ENCODE measurements at regions not wholly inside any gene's neighbourhood (a gene's known extent, or its start where the extent isn't known, plus 50 kb on each side); places are given as distances from the start of the nearest gene placed in this dataset.
"Not testable (repeated sequence)": the region's sequence is repeated elsewhere in the genome, so short reads cannot be mapped to it uniquely, and the experiment has no call there.

DNA sequence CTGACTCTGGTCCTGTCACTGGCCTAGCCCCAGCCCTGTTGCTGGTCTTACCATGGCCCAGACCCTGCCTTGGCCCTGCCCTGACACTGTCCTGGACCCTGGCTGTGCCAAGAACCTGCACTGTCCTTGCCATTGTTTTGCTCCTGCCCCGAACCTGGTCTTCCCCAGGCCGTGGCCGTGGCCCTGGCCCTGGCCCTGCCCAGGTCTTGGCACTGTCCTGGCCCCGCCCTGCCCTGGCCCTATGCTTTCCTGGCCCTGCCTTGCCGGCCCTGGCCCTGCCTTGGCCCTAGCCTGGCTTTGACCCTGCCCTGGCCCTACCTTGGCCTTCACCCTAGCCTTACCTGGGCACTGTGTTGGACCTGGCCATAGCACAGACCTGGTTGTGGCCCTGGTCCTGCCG lies 332.5 kb upstream of the PLGLB1 start:
- H3K79me2 ChIP-seq (ENCODE audit: control insufficient read depth, insufficient read depth, low read length); H3K27ac ChIP-seq (ENCODE audit: low read length in 2 of 2); DNase-seq; H3K4me3 ChIP-seq (ENCODE audit: control extremely low read depth in 1 of 5, extremely low read depth in 1 of 5, insufficient read depth in 1 of 5, low read depth in 2 of 5, low read length in 4 of 5); CTCF ChIA-PET; H3K9ac ChIP-seq (ENCODE audit: low read length); H3K27me3 ChIP-seq (replicated peaks in 1 of 4; ENCODE audit: control extremely low read depth in 1 of 4, control insufficient read depth in 3 of 4, insufficient read depth in 4 of 4, low read length in 3 of 4); POLR2A ChIA-PET; H3K4me1 ChIP-seq (ENCODE audit: control insufficient read depth in 2 of 2, insufficient read depth in 2 of 2, low read length in 2 of 2); H3K36me3 ChIP-seq (replicated peaks in 1 of 2; ENCODE audit: control extremely low read depth in 1 of 2, control insufficient read depth in 1 of 2, extremely low read depth in 1 of 2, insufficient read depth in 2 of 2, low read length in 1 of 2); intact Hi-C loops (cut with micrococcal nuclease); H3K4me1 Mint-ChIP-seq; H3K4me3 Mint-ChIP-seq; H3K27me3 Mint-ChIP-seq; H3K4me2 ChIP-seq (replicated peaks; ENCODE audit: low read depth, low read length, poor library complexity, severe bottlenecking); ATAC-seq (ENCODE audit: low read depth); H3K9me3 ChIP-seq (ENCODE audit: control extremely low read depth in 1 of 3, control insufficient read depth in 2 of 3, insufficient read depth in 1 of 3, low read length in 2 of 3); H2AFZ ChIP-seq (ENCODE audit: insufficient read depth, low read depth, low read length, poor library complexity, severe bottlenecking); H3K9me3 Mint-ChIP-seq (ENCODE audit: insufficient read depth); H4K20me1 ChIP-seq (ENCODE audit: control insufficient read depth, insufficient read depth, low read length, poor library complexity, severe bottlenecking); H3K27ac Mint-ChIP-seq: not testable (repeated sequence)
- WGBS (ENCODE audit: insufficient coverage): no CpG with 5 or more reads among the region's 6 CpGs

GRCh38 chr2:87360250-87360649 lies 338.6 kb upstream of the PLGLB1 start:
- intact Hi-C loops (cut with micrococcal nuclease); H2AFZ ChIP-seq (ENCODE audit: insufficient read depth, low read depth, low read length, poor library complexity, severe bottlenecking); H3K9ac ChIP-seq (ENCODE audit: low read length); ATAC-seq (ENCODE audit: low read depth); H3K36me3 ChIP-seq (replicated peaks in 1 of 2; ENCODE audit: control extremely low read depth in 1 of 2, control insufficient read depth in 1 of 2, extremely low read depth in 1 of 2, insufficient read depth in 2 of 2, low read length in 1 of 2); H3K27ac ChIP-seq (ENCODE audit: low read length in 2 of 2); H3K27me3 Mint-ChIP-seq; H3K4me2 ChIP-seq (replicated peaks; ENCODE audit: low read depth, low read length, poor library complexity, severe bottlenecking); POLR2A ChIA-PET; CTCF ChIA-PET; H3K27ac Mint-ChIP-seq; DNase-seq; H3K27me3 ChIP-seq (replicated peaks in 1 of 4; ENCODE audit: control extremely low read depth in 1 of 4, control insufficient read depth in 3 of 4, insufficient read depth in 4 of 4, low read length in 3 of 4); H3K9me3 ChIP-seq (ENCODE audit: control extremely low read depth in 1 of 3, control insufficient read depth in 2 of 3, insufficient read depth in 1 of 3, low read length in 2 of 3); H3K4me3 ChIP-seq (ENCODE audit: control extremely low read depth in 1 of 5, extremely low read depth in 1 of 5, insufficient read depth in 1 of 5, low read depth in 2 of 5, low read length in 4 of 5); H4K20me1 ChIP-seq (ENCODE audit: control insufficient read depth, insufficient read depth, low read length, poor library complexity, severe bottlenecking); H3K79me2 ChIP-seq (ENCODE audit: control insufficient read depth, insufficient read depth, low read length); H3K9me3 Mint-ChIP-seq (ENCODE audit: insufficient read depth); H3K4me3 Mint-ChIP-seq; H3K4me1 ChIP-seq (ENCODE audit: control insufficient read depth in 2 of 2, insufficient read depth in 2 of 2, low read length in 2 of 2); H3K4me1 Mint-ChIP-seq: not testable (repeated sequence)

GRCh38 chr2:87360927-87361326 lies 339.3 kb upstream of the PLGLB1 start:
- H3K9me3 Mint-ChIP-seq (ENCODE audit: insufficient read depth); intact Hi-C loops (cut with micrococcal nuclease); H3K79me2 ChIP-seq (ENCODE audit: control insufficient read depth, insufficient read depth, low read length); POLR2A ChIA-PET; DNase-seq; H3K27ac ChIP-seq (ENCODE audit: low read length in 2 of 2); ATAC-seq (ENCODE audit: low read depth); H3K36me3 ChIP-seq (replicated peaks in 1 of 2; ENCODE audit: control extremely low read depth in 1 of 2, control insufficient read depth in 1 of 2, extremely low read depth in 1 of 2, insufficient read depth in 2 of 2, low read length in 1 of 2); H3K27me3 ChIP-seq (replicated peaks in 1 of 4; ENCODE audit: control extremely low read depth in 1 of 4, control insufficient read depth in 3 of 4, insufficient read depth in 4 of 4, low read length in 3 of 4); H3K4me2 ChIP-seq (replicated peaks; ENCODE audit: low read depth, low read length, poor library complexity, severe bottlenecking); H2AFZ ChIP-seq (ENCODE audit: insufficient read depth, low read depth, low read length, poor library complexity, severe bottlenecking); H3K4me3 Mint-ChIP-seq; H3K9me3 ChIP-seq (ENCODE audit: control extremely low read depth in 1 of 3, control insufficient read depth in 2 of 3, insufficient read depth in 1 of 3, low read length in 2 of 3); H3K27ac Mint-ChIP-seq; H3K4me1 Mint-ChIP-seq; H3K4me3 ChIP-seq (ENCODE audit: control extremely low read depth in 1 of 5, extremely low read depth in 1 of 5, insufficient read depth in 1 of 5, low read depth in 2 of 5, low read length in 4 of 5); H4K20me1 ChIP-seq (ENCODE audit: control insufficient read depth, insufficient read depth, low read length, poor library complexity, severe bottlenecking); H3K4me1 ChIP-seq (ENCODE audit: control insufficient read depth in 2 of 2, insufficient read depth in 2 of 2, low read length in 2 of 2); H3K9ac ChIP-seq (ENCODE audit: low read length); H3K27me3 Mint-ChIP-seq; CTCF ChIA-PET: not testable (repeated sequence)
- WGBS (ENCODE audit: insufficient coverage): no CpG with 5 or more reads among the region's 2 CpGs

GRCh38 chr2:87361805-87362204 lies 340.2 kb upstream of the PLGLB1 start:
- H3K36me3 ChIP-seq (replicated peaks in 1 of 2; ENCODE audit: control extremely low read depth in 1 of 2, control insufficient read depth in 1 of 2, extremely low read depth in 1 of 2, insufficient read depth in 2 of 2, low read length in 1 of 2); H3K27ac ChIP-seq (ENCODE audit: low read length in 2 of 2); H3K4me1 Mint-ChIP-seq; POLR2A ChIA-PET; H3K27ac Mint-ChIP-seq; DNase-seq; H3K9me3 ChIP-seq (ENCODE audit: control extremely low read depth in 1 of 3, control insufficient read depth in 2 of 3, insufficient read depth in 1 of 3, low read length in 2 of 3); H3K27me3 ChIP-seq (replicated peaks in 1 of 4; ENCODE audit: control extremely low read depth in 1 of 4, control insufficient read depth in 3 of 4, insufficient read depth in 4 of 4, low read length in 3 of 4); H3K9me3 Mint-ChIP-seq (ENCODE audit: insufficient read depth); intact Hi-C loops (cut with micrococcal nuclease); H3K4me1 ChIP-seq (ENCODE audit: control insufficient read depth in 2 of 2, insufficient read depth in 2 of 2, low read length in 2 of 2); H4K20me1 ChIP-seq (ENCODE audit: control insufficient read depth, insufficient read depth, low read length, poor library complexity, severe bottlenecking); H3K4me3 ChIP-seq (ENCODE audit: control extremely low read depth in 1 of 5, extremely low read depth in 1 of 5, insufficient read depth in 1 of 5, low read depth in 2 of 5, low read length in 4 of 5); H3K9ac ChIP-seq (ENCODE audit: low read length); CTCF ChIA-PET; H3K27me3 Mint-ChIP-seq; H3K4me3 Mint-ChIP-seq; H2AFZ ChIP-seq (ENCODE audit: insufficient read depth, low read depth, low read length, poor library complexity, severe bottlenecking); ATAC-seq (ENCODE audit: low read depth); H3K79me2 ChIP-seq (ENCODE audit: control insufficient read depth, insufficient read depth, low read length); H3K4me2 ChIP-seq (replicated peaks; ENCODE audit: low read depth, low read length, poor library complexity, severe bottlenecking): not testable (repeated sequence)
